K562 (cell line): ENCODE measurements at regions not wholly inside any gene's neighbourhood (a gene's known extent, or its start where the extent isn't known, plus 50 kb on each side); places are given as distances from the start of the nearest gene placed in this dataset.

Experiments used
- JUN ChIP-seq, 2 experiments: sonication (generic) in 1 of 2; formaldehyde crosslinking in 1 of 2; IDR thresholded peaks; 2 replicates each; pipeline versions ENCODE4 v1.6.1 to v1.8.0; 2012 to 2022; ENCODE audit warnings: borderline replicate concordance in 2 of 2, mild to moderate bottlenecking in 2 of 2, improper control_type of control experiment in 1 of 2, low read depth in 1 of 2, low read length in 1 of 2, missing genetic modification reagents in 1 of 2
- KDM1A ChIP-seq, 2 experiments: fragments of 450-650 bp; IDR thresholded peaks; 2 replicates each; pipeline ENCODE4 v1.6.1; 2016; ENCODE audit warnings: mild to moderate bottlenecking in 2 of 2

- TF ChIP-seq JUN (IDR thresholded peaks at IDR 0.05; ENCODE audit: borderline replicate concordance, low read depth, low read length) = no peak
- no peak for TF ChIP-seq JUN (CRISPR knock-in tag; IDR thresholded peaks at IDR 0.05; ENCODE audit: borderline replicate concordance)
- no peak for TF ChIP-seq KDM1A (IDR thresholded peaks at IDR 0.05)
These were observed 115.0 kb upstream of the CCDC85A start for GRCh38 chr2:56068746-56069145.
